Neural cell (in vitro differentiated cells): ENCODE measurements at regions not wholly inside any gene's neighbourhood (a gene's known extent, or its start where the extent isn't known, plus 50 kb on each side); places are given as distances from the start of the nearest gene placed in this dataset.

Source experiments
- H2AFZ ChIP-seq: fragments of 200-600, 300-800 bp; sonication (generic), shearing (Covaris generic); 2 replicates; pipeline ENCODE4 v1.6.0; 2014; ENCODE audit warnings: low read depth, mild to moderate bottlenecking, antibody characterized with exemption, low read length, moderate library complexity
- H3F3A ChIP-seq: fragments of 200-600 bp; shearing (Covaris generic); 2 replicates; pipeline ENCODE4 v1.6.1; 2016; ENCODE audit warnings: mild to moderate bottlenecking, moderate library complexity, mixed read lengths, antibody characterized with exemption, low read length; ENCODE audit not compliant: insufficient read depth, poor library complexity, severe bottlenecking
- H3K27ac ChIP-seq: fragments of 200-600, 300-800 bp; sonication (generic), shearing (Covaris generic); 2 replicates; pipeline ENCODE4 v1.5.1; 2014; ENCODE audit warnings: mild to moderate bottlenecking, low read length, moderate library complexity
- H3K27me3 ChIP-seq: fragments of 300-800, 200-600 bp; sonication (generic), shearing (Covaris generic); 2 replicates; pipeline ENCODE4 v1.6.0; 2014; ENCODE audit warnings: mild to moderate bottlenecking, low read depth, low read length, moderate library complexity; ENCODE audit not compliant: insufficient read depth
- H3K36me3 ChIP-seq: fragments of 300-800, 200-600 bp; sonication (generic), shearing (Covaris generic); 2 replicates; pipeline ENCODE4 v1.5.1; 2014; ENCODE audit warnings: mild to moderate bottlenecking, antibody characterized with exemption, low read length, moderate library complexity; ENCODE audit not compliant: insufficient read depth
- H3K4me2 ChIP-seq: fragments of 300-800, 200-600 bp; sonication (generic), shearing (Covaris generic); 2 replicates; pipeline ENCODE4 v1.6.0; 2014; ENCODE audit warnings: mild to moderate bottlenecking, low read length
- H3K4me3 ChIP-seq: fragments of 300-800, 200-600 bp; sonication (generic), shearing (Covaris generic); 2 replicates; pipeline ENCODE4 v1.5.1; 2014; ENCODE audit warnings: mild to moderate bottlenecking, low read length, moderate library complexity
- H3K79me2 ChIP-seq: fragments of 200-600 bp; shearing (Covaris generic); replicated peaks from 2 replicates; pipeline ENCODE4 v1.6.0; 2014; ENCODE audit warnings: mild to moderate bottlenecking, low read length, moderate library complexity; ENCODE audit not compliant: insufficient read depth
- H3K9ac ChIP-seq: fragments of 300-800, 200-600 bp; sonication (generic), shearing (Covaris generic); 2 replicates; pipeline ENCODE4 v1.6.1; 2016; ENCODE audit warnings: mild to moderate bottlenecking, low read length, mixed read lengths
- H3K9me2 ChIP-seq: fragments of 200-600 bp; shearing (Covaris generic); 2 replicates; pipeline ENCODE4 v1.6.1; 2016; ENCODE audit warnings: mild to moderate bottlenecking, low read length, mixed read lengths; ENCODE audit not compliant: insufficient read depth
- H3K9me3 ChIP-seq: fragments of 200-600, 300-800 bp; sonication (generic), shearing (Covaris generic); 2 replicates; pipeline ENCODE4 v1.6.1; 2016; ENCODE audit warnings: mild to moderate bottlenecking, mixed run types, low read length, moderate library complexity, mixed read lengths
- H4K20me1 ChIP-seq: fragments of 200-600 bp; shearing (Covaris generic); 2 replicates; pipeline ENCODE4 v1.6.1; 2016; ENCODE audit warnings: mild to moderate bottlenecking, mixed run types; ENCODE audit not compliant: insufficient read depth
- EP300 ChIP-seq: fragments of 450-650 bp; conservative IDR thresholded peaks from 2 replicates; pipeline ENCODE4 v1.6.1; 2014; ENCODE audit warnings: antibody characterized with exemption, mild to moderate bottlenecking, moderate library complexity; ENCODE audit not compliant: poor library complexity, severe bottlenecking
- EZH2 ChIP-seq: fragments of 200-600, 300-800 bp; shearing (Covaris generic), sonication (generic); IDR thresholded peaks from 2 replicates; pipeline ENCODE4 v1.6.1; 2014; ENCODE audit warnings: antibody characterized with exemption, low read length, borderline replicate concordance, mild to moderate bottlenecking; ENCODE audit not compliant: insufficient read depth, poor library complexity, severe bottlenecking
- MXI1 ChIP-seq: fragments of 450-650 bp; conservative IDR thresholded peaks from 2 replicates; pipeline ENCODE4 v1.6.1; 2014; ENCODE audit warnings: antibody characterized with exemption, mild to moderate bottlenecking; ENCODE audit not compliant: poor library complexity, severe bottlenecking
- POLR2AphosphoS5 ChIP-seq: IDR thresholded peaks from 2 replicates; pipeline ENCODE4 v1.6.1; 2012
- RAD21 ChIP-seq: fragments of 450-650 bp; conservative IDR thresholded peaks from 2 replicates; pipeline ENCODE4 v1.6.1; 2014; ENCODE audit warnings: antibody characterized with exemption, mild to moderate bottlenecking, moderate library complexity
- SMC3 ChIP-seq: fragments of 450-650 bp; conservative IDR thresholded peaks from 2 replicates; pipeline ENCODE4 v1.6.1; 2014; ENCODE audit warnings: antibody characterized with exemption, mild to moderate bottlenecking, moderate library complexity; ENCODE audit not compliant: poor library complexity
- TAF1 ChIP-seq: IDR thresholded peaks from 2 replicates; pipeline ENCODE4 v1.6.1; 2012; ENCODE audit warnings: low read depth
- TF ChIP-seq, protein P1 (sequence below): IDR thresholded peaks from 2 replicates; pipeline ENCODE4 v1.6.1; 2012; ENCODE audit warnings: borderline replicate concordance
- TF ChIP-seq, protein P2 (sequence below): fragments of 450-650 bp; IDR thresholded peaks from 2 replicates; pipeline ENCODE4 v1.5.1; 2014; ENCODE audit warnings: antibody characterized with exemption, mild to moderate bottlenecking, moderate library complexity; ENCODE audit not compliant: poor library complexity, severe bottlenecking

DNA sequence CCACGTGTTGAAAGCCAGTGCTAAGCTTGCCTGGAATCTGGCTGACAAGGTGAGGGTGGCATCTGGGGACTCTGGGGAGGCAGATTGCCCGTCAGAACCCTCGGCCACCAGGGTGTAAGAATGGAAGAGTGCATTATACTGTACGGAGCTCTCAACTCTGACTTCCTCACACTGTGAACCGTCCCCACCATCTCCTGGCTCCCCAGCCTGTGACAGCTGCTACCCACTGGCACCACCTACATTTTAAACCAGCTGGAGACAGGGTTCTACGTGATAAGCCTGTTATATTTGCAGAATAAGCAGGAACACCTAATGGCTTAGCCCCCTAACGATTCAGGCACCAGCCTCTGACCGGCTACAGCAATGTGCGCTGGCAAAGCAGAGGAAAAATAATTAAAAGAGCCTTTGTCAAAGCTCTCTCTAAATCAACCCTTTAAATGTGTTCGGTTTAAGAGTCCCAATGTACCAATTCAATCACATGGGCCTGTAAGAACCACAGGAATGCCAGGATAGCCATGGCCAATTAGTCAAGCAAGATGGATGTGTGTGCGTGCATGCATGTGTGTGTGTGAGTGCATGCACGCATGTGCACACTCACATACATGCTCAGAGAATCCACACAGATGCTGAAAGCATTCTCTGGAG is 89.1 kb upstream of the TAB2 start:
- Histone ChIP-seq H2AFZ (no peak overlapping the region), H4K20me1 (no peaks in the 10 kb centered on the region), H3K9me2 (no peaks in the 10 kb centered on the region), H3K27ac (no peak overlapping the region), H3K4me2 (no peak overlapping the region), H3K27me3 (no peaks in the 10 kb centered on the region), H3K36me3 (no peaks in the 10 kb centered on the region), H3K4me3 (no peak overlapping the region), H3K9ac (no peak overlapping the region), H3K79me2 (no peaks in the 10 kb centered on the region), H3K9me3 (no peaks in the 10 kb centered on the region), H3F3A (no peaks in the 10 kb centered on the region)
- TF ChIP-seq POLR2AphosphoS5 (no peak), SMC3 (no peak), EZH2 (no peak), MXI1 (no peak), RAD21 (no peak), TAF1 (no peak), EP300 (no peak)
- TF ChIP-seq, protein P1, sequence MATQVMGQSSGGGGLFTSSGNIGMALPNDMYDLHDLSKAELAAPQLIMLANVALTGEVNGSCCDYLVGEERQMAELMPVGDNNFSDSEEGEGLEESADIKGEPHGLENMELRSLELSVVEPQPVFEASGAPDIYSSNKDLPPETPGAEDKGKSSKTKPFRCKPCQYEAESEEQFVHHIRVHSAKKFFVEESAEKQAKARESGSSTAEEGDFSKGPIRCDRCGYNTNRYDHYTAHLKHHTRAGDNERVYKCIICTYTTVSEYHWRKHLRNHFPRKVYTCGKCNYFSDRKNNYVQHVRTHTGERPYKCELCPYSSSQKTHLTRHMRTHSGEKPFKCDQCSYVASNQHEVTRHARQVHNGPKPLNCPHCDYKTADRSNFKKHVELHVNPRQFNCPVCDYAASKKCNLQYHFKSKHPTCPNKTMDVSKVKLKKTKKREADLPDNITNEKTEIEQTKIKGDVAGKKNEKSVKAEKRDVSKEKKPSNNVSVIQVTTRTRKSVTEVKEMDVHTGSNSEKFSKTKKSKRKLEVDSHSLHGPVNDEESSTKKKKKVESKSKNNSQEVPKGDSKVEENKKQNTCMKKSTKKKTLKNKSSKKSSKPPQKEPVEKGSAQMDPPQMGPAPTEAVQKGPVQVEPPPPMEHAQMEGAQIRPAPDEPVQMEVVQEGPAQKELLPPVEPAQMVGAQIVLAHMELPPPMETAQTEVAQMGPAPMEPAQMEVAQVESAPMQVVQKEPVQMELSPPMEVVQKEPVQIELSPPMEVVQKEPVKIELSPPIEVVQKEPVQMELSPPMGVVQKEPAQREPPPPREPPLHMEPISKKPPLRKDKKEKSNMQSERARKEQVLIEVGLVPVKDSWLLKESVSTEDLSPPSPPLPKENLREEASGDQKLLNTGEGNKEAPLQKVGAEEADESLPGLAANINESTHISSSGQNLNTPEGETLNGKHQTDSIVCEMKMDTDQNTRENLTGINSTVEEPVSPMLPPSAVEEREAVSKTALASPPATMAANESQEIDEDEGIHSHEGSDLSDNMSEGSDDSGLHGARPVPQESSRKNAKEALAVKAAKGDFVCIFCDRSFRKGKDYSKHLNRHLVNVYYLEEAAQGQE = no peak
- TF ChIP-seq, protein P2, sequence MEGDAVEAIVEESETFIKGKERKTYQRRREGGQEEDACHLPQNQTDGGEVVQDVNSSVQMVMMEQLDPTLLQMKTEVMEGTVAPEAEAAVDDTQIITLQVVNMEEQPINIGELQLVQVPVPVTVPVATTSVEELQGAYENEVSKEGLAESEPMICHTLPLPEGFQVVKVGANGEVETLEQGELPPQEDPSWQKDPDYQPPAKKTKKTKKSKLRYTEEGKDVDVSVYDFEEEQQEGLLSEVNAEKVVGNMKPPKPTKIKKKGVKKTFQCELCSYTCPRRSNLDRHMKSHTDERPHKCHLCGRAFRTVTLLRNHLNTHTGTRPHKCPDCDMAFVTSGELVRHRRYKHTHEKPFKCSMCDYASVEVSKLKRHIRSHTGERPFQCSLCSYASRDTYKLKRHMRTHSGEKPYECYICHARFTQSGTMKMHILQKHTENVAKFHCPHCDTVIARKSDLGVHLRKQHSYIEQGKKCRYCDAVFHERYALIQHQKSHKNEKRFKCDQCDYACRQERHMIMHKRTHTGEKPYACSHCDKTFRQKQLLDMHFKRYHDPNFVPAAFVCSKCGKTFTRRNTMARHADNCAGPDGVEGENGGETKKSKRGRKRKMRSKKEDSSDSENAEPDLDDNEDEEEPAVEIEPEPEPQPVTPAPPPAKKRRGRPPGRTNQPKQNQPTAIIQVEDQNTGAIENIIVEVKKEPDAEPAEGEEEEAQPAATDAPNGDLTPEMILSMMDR = no peak

DNA sequence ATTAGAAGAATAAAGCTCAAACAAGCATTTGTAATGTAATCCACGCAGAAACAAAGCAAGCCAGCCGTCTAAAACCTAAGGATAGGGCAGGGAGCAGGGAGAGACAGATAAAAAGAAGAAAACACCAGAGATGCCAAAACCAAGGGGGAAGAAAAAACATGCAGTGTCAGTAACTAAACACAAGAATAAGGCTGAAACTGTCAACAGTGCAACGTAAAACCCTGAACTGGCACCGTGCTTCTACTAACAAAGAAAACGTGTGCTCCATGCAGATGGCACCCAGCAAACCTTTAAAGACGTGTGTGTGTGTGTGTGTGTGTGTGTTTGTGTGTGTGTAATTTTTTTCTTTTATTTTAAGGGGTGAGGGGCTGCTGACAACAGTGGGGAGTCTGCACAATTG is 88.4 kb upstream of the TAB2 start:
- H3K4me2 ChIP-seq = no peak overlapping the region
- H3K79me2 ChIP-seq = no peaks in the 10 kb centered on the region
- H3K9me3 ChIP-seq = no peaks in the 10 kb centered on the region
- no peaks in the 10 kb centered on the region for H4K20me1 ChIP-seq
- TF ChIP-seq EP300 (no peak), EZH2 (no peak), MXI1 (no peak), TAF1 (no peak), POLR2AphosphoS5 (no peak), SMC3 (no peak), RAD21 (no peak)
- TF ChIP-seq, protein P1 = no peak
- TF ChIP-seq, protein P2 = no peak
- no peak overlapping the region for H2AFZ ChIP-seq
- no peak overlapping the region for H3K27ac ChIP-seq
- H3K36me3 ChIP-seq = no peaks in the 10 kb centered on the region
- H3K9me2 ChIP-seq = no peaks in the 10 kb centered on the region
- H3F3A ChIP-seq = no peaks in the 10 kb centered on the region
- no peaks in the 10 kb centered on the region for H3K27me3 ChIP-seq
- no peak overlapping the region for H3K4me3 ChIP-seq
- H3K9ac ChIP-seq = no peak overlapping the region
